ENCODE measurements at regions not wholly inside any gene's neighbourhood (a gene's known extent, or its start where the extent isn't known, plus 50 kb on each side); places are given as distances from the start of the nearest gene placed in this dataset.
"Not testable (repeated sequence)": the region's sequence is repeated elsewhere in the genome, so short reads cannot be mapped to it uniquely, and the experiment has no call there.

DNA sequence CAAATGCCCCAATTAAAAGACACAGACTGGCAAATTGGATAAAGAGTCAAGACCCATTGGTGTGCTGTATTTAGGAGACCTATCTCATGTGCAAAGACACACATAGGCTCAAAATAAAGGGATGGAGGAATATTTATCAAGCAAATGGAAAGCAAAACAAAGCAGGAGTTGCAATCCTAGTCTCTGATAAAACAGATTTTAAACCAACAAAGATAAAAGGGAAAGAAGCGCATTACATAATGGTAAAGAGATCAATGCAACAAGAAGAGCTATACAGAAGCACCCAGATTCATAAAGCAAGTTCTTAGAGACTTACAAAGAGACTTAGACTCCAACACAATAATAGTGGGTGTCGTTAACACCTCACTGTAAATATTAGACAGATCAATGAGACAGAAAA is 350.9 kb upstream of the SPRY2 start:
- not testable (repeated sequence) for TF ChIP-seq POLR2AphosphoS5, EP300 (IDR thresholded peaks at IDR 0.05)

Measured in sigmoid colon (tissue), 4 donors.